HG03520 (cell line): ENCODE measurements at regions not wholly inside any gene's neighbourhood (a gene's known extent, or its start where the extent isn't known, plus 50 kb on each side); places are given as distances from the start of the nearest gene placed in this dataset.

Experiments
- ATAC-seq: cut with Tn5 transposase; IDR thresholded peaks from one replicate; pipeline ENCODE4 v1.9.1; 2021; ENCODE audit warnings: mild to moderate bottlenecking, moderate library complexity; ENCODE audit not compliant: unreplicated experiment

GRCh38 chr6:133583907-133584427 lies 304.9 kb upstream of the TCF21 start:
- ATAC-seq = no peak

GRCh38 chr6:133584823-133585222 lies 304.1 kb upstream of the TCF21 start:
- ATAC-seq = no peak

- no peak for ATAC-seq
Observed at GRCh38 chr6:133585978-133586377, 302.9 kb upstream of the TCF21 start.

- no peak for ATAC-seq
Observed at GRCh38 chr6:133587546-133588160, 301.3 kb upstream of the TCF21 start.

- ATAC-seq = no peak
Observed at GRCh38 chr6:133590196-133590595, 298.7 kb upstream of the TCF21 start.

GRCh38 chr6:133590814-133591213 lies 298.1 kb upstream of the TCF21 start:
- no peak for ATAC-seq

GRCh38 chr6:133591275-133591674 lies 297.6 kb upstream of the TCF21 start:
- no peak for ATAC-seq

- ATAC-seq = no peak
Observed at GRCh38 chr6:133594652-133595110, 294.2 kb upstream of the TCF21 start.

- ATAC-seq = no peak
Observed at GRCh38 chr6:133595111-133595761, 293.7 kb upstream of the TCF21 start.

- ATAC-seq = no peak
Observed at GRCh38 chr6:133606852-133607251, 282.1 kb upstream of the TCF21 start.

- ATAC-seq = no peak
Observed at GRCh38 chr6:133608620-133609019, 280.3 kb upstream of the TCF21 start.

- no peak for ATAC-seq
Observed at GRCh38 chr6:133609415-133610226, 279.3 kb upstream of the TCF21 start.

GRCh38 chr6:133610227-133610840 lies 278.6 kb upstream of the TCF21 start:
- ATAC-seq = no peak

- no peak for ATAC-seq
Observed at GRCh38 chr6:133610971-133611370, 277.9 kb upstream of the TCF21 start.

- ATAC-seq = no peak
Observed at GRCh38 chr6:133612459-133612858, 276.5 kb upstream of the TCF21 start.

- no peak for ATAC-seq
Observed at GRCh38 chr6:133613211-133613610, 275.7 kb upstream of the TCF21 start.

GRCh38 chr6:133621751-133622150 lies 267.2 kb upstream of the TCF21 start:
- ATAC-seq = no peak

- ATAC-seq = no peak
Observed at GRCh38 chr6:133623065-133623464, 265.8 kb upstream of the TCF21 start.

- ATAC-seq = no peak
Observed at GRCh38 chr6:133623621-133624020, 265.3 kb upstream of the TCF21 start.

- ATAC-seq = no peak
Observed at GRCh38 chr6:133626096-133626666, 262.7 kb upstream of the TCF21 start.

GRCh38 chr6:133629970-133630369 lies 258.9 kb upstream of the TCF21 start:
- no peak for ATAC-seq
